ENCODE measurements at regions not wholly inside any gene's neighbourhood (a gene's known extent, or its start where the extent isn't known, plus 50 kb on each side); places are given as distances from the start of the nearest gene placed in this dataset.

DNA sequence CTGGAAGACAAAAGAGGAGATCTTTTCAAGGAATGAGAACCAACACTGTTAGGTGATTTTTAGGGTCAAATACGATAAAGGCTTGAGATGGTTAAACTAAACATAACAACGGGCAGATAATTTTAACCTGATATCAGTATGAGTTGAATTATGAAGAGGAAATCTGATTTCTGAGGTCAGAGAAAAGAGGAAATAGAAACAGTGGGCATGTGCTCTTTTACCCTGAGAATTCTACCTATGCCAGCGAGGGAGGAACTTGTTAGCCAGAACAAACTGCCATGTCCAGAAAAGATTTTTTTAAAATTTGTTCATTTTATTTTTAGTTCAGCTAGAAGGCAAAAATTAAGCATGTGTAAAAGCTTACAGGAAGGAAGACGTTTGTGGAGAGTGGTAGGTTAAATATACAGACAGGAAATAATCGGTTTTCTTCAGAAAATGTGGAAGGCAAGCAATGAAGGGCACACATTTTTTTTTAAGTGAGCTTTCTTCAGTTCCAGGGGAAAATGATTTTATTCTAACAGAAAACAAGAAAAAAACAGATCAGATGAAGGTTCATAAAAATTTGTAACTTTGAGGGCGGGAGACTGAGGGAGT lies 1745.3 kb downstream of the MRPL39 start:
- TF ChIP-seq POLR2A (IDR thresholded peaks at IDR 0.05): no peak
- TF ChIP-seq, protein P1, sequence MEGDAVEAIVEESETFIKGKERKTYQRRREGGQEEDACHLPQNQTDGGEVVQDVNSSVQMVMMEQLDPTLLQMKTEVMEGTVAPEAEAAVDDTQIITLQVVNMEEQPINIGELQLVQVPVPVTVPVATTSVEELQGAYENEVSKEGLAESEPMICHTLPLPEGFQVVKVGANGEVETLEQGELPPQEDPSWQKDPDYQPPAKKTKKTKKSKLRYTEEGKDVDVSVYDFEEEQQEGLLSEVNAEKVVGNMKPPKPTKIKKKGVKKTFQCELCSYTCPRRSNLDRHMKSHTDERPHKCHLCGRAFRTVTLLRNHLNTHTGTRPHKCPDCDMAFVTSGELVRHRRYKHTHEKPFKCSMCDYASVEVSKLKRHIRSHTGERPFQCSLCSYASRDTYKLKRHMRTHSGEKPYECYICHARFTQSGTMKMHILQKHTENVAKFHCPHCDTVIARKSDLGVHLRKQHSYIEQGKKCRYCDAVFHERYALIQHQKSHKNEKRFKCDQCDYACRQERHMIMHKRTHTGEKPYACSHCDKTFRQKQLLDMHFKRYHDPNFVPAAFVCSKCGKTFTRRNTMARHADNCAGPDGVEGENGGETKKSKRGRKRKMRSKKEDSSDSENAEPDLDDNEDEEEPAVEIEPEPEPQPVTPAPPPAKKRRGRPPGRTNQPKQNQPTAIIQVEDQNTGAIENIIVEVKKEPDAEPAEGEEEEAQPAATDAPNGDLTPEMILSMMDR (IDR thresholded peaks at IDR 0.05): no peak
- TF ChIP-seq EP300 (IDR thresholded peaks at IDR 0.05): no peak
- no peak for TF ChIP-seq POLR2AphosphoS5 (IDR thresholded peaks at IDR 0.05)
